ENCODE measurements at regions not wholly inside any gene's neighbourhood (a gene's known extent, or its start where the extent isn't known, plus 50 kb on each side); places are given as distances from the start of the nearest gene placed in this dataset.

GRCh38 chr4:33882246-33882990 lies 2361.9 kb downstream of the ARAP2 start:
- TF ChIP-seq CTCF (IDR thresholded peaks at IDR 0.05), result no peak
- TF ChIP-seq POLR2A (IDR thresholded peaks at IDR 0.05), result no peak

Measured in adrenal gland (tissue), 5 donors.